GM12864 (cell line): ENCODE measurements at regions not wholly inside any gene's neighbourhood (a gene's known extent, or its start where the extent isn't known, plus 50 kb on each side); places are given as distances from the start of the nearest gene placed in this dataset.
A peak's percentile ranks its signal among the peaks of the same experiment; 100 is the strongest.

Experiments
- DNase-seq: peaks from one replicate; pipeline ENCODE4 v3.0.0-alpha.2; 2011; ENCODE audit warnings: low read depth
- H3K4me3 ChIP-seq: 2 replicates; pipeline ENCODE4 v1.5.1; 2011; ENCODE audit warnings: mild to moderate bottlenecking, low read depth, low read length, control low read depth
- CTCF ChIP-seq: IDR thresholded peaks from 2 replicates; pipeline ENCODE4 v1.5.1; 2011; ENCODE audit warnings: low read depth, mild to moderate bottlenecking, moderate library complexity, low read length, control low read depth, inconsistent platforms; ENCODE audit errors: missing control alignments

- no peak for TF ChIP-seq CTCF
- no peak for DNase-seq
Measured at GRCh38 chr4:121479808-121480207, 99.0 kb upstream of the QRFPR start.

GRCh38 chr4:121477480-121477879 lies 96.7 kb upstream of the QRFPR start:
- no peak for TF ChIP-seq CTCF
- DNase-seq: no peak
- H3K4me3 ChIP-seq: no peak overlapping the region

More at GRCh38 chr4:121479808-121480207, 99.0 kb upstream of the QRFPR start:
- no peak overlapping the region for H3K4me3 ChIP-seq

GRCh38 chr4:121477079-121477478 lies 96.3 kb upstream of the QRFPR start:
- H3K4me3 ChIP-seq: no peak overlapping the region
- DNase-seq: no peak
- TF ChIP-seq CTCF: no peak

- no peak for TF ChIP-seq CTCF
- no peak overlapping the region for H3K4me3 ChIP-seq
- no peak for DNase-seq
Measured at GRCh38 chr4:121472937-121473721, 92.3 kb upstream of the QRFPR start.

GRCh38 chr4:121464854-121465253 lies 84.0 kb upstream of the QRFPR start:
- DNase-seq: no peak
- no peak for TF ChIP-seq CTCF
- no peak overlapping the region for H3K4me3 ChIP-seq

GRCh38 chr4:121462660-121463261 lies 81.9 kb upstream of the QRFPR start:
- DNase-seq: peak; percentile 30
- H3K4me3 ChIP-seq: no peak overlapping the region
- TF ChIP-seq CTCF: peak; percentile 83
